GM18498 (cell line): ENCODE measurements at regions not wholly inside any gene's neighbourhood (a gene's known extent, or its start where the extent isn't known, plus 50 kb on each side); places are given as distances from the start of the nearest gene placed in this dataset.
"Not testable (repeated sequence)": the region's sequence is repeated elsewhere in the genome, so short reads cannot be mapped to it uniquely, and the experiment has no call there.

Source experiments
- ATAC-seq: cut with Tn5 transposase; IDR thresholded peaks from one replicate; pipeline ENCODE4 v1.9.1; 2021; ENCODE audit warnings: mild to moderate bottlenecking, moderate library complexity; ENCODE audit not compliant: unreplicated experiment

- ATAC-seq = no peak
These were observed 329.2 kb downstream of the DSC3 start for GRCh38 chr18:30713299-30713698.

GRCh38 chr18:30712383-30712782 is 330.2 kb downstream of the DSC3 start:
- ATAC-seq = peak; percentile 76

DNA sequence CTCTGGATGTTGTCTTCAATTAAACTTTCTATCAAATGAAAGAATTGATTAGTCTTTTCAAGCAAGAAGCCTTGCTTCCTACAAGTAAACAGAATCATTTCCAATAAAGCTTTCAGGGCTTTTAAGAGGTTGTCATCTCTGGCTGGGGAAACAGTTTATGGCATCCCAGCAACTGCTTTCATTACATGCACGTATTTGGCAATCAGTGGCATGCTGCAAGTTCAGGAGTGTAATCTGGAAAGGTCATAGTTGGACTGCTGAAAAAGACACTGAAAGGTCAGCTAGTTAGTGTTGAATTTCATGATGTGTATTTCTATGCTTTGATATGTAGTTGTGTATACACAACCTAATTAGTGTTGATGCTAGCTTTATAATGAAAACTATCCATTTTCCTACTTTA is 332.9 kb downstream of the DSC3 start:
- no peak for ATAC-seq

GRCh38 chr18:30705943-30706342 is 336.6 kb downstream of the DSC3 start:
- no peak for ATAC-seq

- ATAC-seq = no peak
These were observed 344.0 kb downstream of the DSC3 start for GRCh38 chr18:30698571-30698970.

DNA sequence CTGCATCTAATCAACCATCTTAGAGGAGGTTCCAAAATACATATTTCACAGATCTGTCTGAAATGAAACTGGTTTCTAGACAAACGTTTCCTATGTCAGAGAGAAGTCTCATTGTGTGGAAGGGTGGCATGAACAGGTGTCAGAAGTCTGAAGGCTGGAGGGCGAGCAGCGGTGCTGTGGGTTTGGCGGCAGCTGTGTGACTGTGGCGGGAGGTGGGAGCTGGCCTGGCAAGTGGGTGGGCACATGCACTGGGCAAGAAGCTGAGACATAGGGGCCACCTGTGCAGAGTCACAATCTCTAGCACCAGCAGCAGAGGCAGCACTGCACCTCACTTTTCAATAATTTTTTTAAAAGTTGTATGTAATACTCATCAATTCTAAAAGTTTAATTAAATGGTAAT is 346.3 kb downstream of the DSC3 start:
- ATAC-seq = no peak

DNA sequence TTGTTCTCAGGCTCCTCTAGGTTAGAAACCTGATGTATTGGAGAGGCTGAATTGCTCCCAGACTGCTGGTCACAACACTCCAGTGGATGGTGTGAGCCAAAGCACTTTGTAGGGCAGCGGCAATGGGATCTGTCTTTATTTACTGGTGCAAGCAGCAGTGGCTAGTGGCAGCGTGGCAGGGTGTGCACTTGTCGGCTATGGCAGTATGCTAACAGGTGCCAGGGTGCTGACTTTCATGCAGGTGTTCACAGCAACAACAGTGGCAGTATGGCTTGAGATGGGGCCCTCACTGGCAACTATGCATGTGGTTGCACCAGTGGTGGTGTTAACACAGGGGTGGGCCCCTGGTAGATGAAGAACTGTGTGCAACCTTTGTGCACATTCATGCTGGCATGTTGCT is 347.8 kb downstream of the DSC3 start:
- ATAC-seq = no peak

GRCh38 chr18:30689216-30689615 is 353.3 kb downstream of the DSC3 start:
- ATAC-seq = no peak

GRCh38 chr18:30687501-30687900 is 355.0 kb downstream of the DSC3 start:
- ATAC-seq = no peak

DNA sequence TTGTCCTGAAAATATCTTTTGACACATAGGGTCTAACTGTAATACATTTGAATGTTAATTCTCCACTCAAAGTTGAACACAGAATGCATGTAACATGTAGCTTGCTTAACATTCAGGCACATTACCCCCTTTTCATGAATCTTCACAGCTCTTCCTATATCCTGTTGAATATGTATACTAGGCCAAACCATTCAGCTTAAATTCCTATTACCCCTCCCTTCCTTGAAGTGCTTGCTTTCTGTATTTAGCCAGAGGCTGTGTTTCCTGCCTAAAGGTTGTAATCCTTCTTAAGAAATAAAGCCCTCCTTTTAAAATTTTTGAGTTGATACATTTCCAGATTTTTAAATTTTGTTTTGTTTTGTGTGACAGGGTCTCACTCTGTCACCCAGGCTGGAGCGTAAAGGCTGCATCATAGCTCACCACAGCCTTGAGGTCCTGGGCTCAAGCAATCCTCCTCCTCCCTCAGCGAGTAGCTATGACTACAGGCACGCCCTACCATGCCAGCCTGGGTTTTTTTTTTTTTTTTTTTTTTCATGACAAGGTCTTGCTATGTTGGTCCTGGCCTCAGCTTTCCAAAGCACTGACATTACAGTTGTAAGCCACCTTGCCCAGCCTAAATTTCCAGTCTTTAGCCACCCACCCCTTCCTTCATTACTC is 357.6 kb downstream of the DSC3 start:
- ATAC-seq = no peak

- no peak for ATAC-seq
These were observed 358.7 kb downstream of the DSC3 start for GRCh38 chr18:30683836-30684235.

GRCh38 chr18:30682672-30683071 is 359.9 kb downstream of the DSC3 start:
- ATAC-seq = no peak

GRCh38 chr18:30679285-30679930 is 363.1 kb downstream of the DSC3 start:
- no peak for ATAC-seq

GRCh38 chr18:30677813-30678212 is 364.7 kb downstream of the DSC3 start:
- not testable (repeated sequence) for ATAC-seq

GRCh38 chr18:30676053-30676480 is 366.5 kb downstream of the DSC3 start:
- ATAC-seq = no peak

- ATAC-seq = no peak
These were observed 367.0 kb downstream of the DSC3 start for GRCh38 chr18:30675493-30675892.

- ATAC-seq = no peak
These were observed 367.5 kb downstream of the DSC3 start for GRCh38 chr18:30675072-30675471.

DNA sequence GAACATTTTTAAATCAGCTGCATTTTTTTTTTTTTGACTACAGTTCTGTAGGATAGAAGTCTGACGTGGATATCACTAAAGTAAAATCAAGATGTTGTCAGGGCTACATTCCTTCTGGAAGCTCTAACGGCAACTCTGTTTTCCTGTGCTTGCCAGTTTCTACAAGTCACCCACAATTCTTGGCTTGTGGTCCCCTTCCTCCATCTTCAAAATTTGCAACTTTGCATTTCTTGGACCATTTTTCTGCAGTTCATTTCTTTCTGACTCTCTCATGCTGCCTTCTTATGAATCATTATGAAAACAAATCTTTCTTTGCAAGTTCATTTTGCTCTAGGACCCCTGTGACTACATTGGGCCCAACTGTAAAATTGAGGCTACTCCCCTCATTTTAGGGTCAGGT is 367.9 kb downstream of the DSC3 start:
- no peak for ATAC-seq

GRCh38 chr18:30672439-30672838 is 370.1 kb downstream of the DSC3 start:
- ATAC-seq = not testable (repeated sequence)

DNA sequence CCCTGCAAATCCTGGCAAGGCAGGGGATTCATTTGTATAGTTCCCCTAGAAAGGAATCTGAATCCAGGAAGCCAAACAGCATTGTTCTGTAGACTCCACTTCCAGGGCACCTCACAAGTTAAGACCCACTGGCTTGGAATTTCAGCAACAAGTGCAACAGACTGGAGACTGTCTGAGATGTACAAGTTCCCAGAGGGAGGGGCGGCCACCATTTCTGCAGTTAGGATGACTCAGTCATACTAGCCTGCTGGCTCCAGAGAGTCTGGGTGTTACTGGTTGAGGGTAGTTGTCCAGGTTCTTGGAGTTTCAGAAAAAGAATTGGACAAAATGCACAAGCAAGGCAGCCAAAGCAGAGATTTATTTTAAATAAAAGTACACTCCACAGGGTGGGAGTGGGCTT is 384.2 kb downstream of the DSC3 start:
- ATAC-seq = no peak

- ATAC-seq = no peak
These were observed 390.2 kb downstream of the DSC3 start for GRCh38 chr18:30652387-30652786.

DNA sequence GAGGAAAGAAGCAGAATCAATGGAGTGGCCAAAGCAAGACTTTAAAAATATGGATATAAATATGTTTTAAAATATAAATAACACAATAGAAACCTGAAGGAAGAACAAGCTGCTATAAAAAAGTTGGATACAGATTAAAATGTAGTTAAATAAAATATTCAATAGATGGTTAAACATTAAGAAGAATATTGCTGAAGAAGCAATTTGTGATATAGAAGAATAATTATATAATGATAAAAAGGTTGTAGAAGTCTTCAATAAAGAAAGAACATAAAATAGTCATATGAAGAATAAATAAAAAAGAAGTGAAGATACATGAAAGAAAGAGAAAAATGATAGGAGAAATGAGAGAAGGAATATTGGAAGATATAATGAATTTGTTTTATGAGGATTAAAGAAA is 392.0 kb downstream of the DSC3 start:
- no peak for ATAC-seq

DNA sequence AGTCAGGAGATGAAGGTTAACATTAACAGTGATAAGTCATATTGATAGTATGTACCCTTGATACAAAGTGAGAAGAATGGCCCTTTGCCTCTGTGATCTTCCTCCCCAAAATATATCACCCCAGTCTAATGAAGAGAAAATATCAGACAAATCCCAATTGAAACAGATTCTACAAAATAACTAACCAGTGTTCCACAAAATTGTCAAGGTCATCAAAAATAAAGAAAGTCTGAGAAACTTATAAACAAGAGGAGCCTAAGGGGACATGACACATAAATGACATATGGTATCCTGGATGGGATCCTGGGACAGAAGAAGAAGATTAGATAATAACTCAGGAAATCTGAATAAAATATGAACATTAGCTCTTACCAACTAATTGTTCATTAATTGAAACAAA is 398.4 kb downstream of the DSC3 start:
- no peak for ATAC-seq
